Large intestine (tissue), 3 donors: ENCODE measurements at regions not wholly inside any gene's neighbourhood (a gene's known extent, or its start where the extent isn't known, plus 50 kb on each side); places are given as distances from the start of the nearest gene placed in this dataset.

ENCODE experiments used
- DNase-seq, 2 donors: peaks; one replicate each; pipeline versions ENCODE4 v3.0.0 to v3.0.0-alpha.2; 2013
- H3K27ac ChIP-seq: one replicate; pipeline ENCODE4 v1.5.1; 2013; ENCODE audit warnings: low read length
- H3K27me3 ChIP-seq: 2 replicates; pipeline ENCODE4 v1.6.1; 2013; ENCODE audit warnings: low read length; ENCODE audit not compliant: control insufficient read depth, insufficient read depth
- H3K36me3 ChIP-seq: 2 replicates; pipeline ENCODE4 v1.6.1; 2013; ENCODE audit warnings: low read length; ENCODE audit not compliant: control insufficient read depth, insufficient read depth
- H3K4me1 ChIP-seq: one replicate; pipeline ENCODE4 v1.6.1; 2013; ENCODE audit warnings: low read length; ENCODE audit not compliant: control insufficient read depth, insufficient read depth
- H3K4me3 ChIP-seq: one replicate; pipeline ENCODE4 v1.5.1; 2013; ENCODE audit warnings: low read length
- H3K9me3 ChIP-seq: one replicate; pipeline ENCODE4 v1.6.1; 2013; ENCODE audit warnings: mild to moderate bottlenecking, low read depth, low read length, moderate library complexity; ENCODE audit not compliant: control insufficient read depth
- WGBS: methylation state at CpG from one replicate; pipeline ENCODE4 v1.1.5; 2013; ENCODE audit warnings: low lambda C conversion rate; ENCODE audit not compliant: insufficient coverage; 5-methylcytosine and 5-hydroxymethylcytosine counted together

- no peaks in the 10 kb centered on the region for H3K36me3 ChIP-seq
- H3K4me3 ChIP-seq, result no peak overlapping the region
- H3K4me1 ChIP-seq, result no peaks in the 10 kb centered on the region
- no peak overlapping the region for H3K27ac ChIP-seq
- DNase-seq, result no peak
- no peaks in the 10 kb centered on the region for H3K27me3 ChIP-seq
- no peaks in the 10 kb centered on the region for H3K9me3 ChIP-seq
Measured at GRCh38 chr16:17992416-17992815, 344.1 kb downstream of the NPIPA8 start.

- Histone ChIP-seq H3K27ac (no peak overlapping the region), H3K4me3 (no peak overlapping the region), H3K4me1 (no peaks in the 10 kb centered on the region), H3K9me3 (no peaks in the 10 kb centered on the region), H3K27me3 (no peaks in the 10 kb centered on the region), H3K36me3 (no peaks in the 10 kb centered on the region)
- WGBS, result 100% methylated on average over 2 of the region's 4 CpGs
- DNase-seq, result no peak
Measured at GRCh38 chr16:17989255-17989654, 347.3 kb downstream of the NPIPA8 start.

- Histone ChIP-seq H3K9me3 (no peaks in the 10 kb centered on the region), H3K36me3 (no peaks in the 10 kb centered on the region), H3K4me1 (no peaks in the 10 kb centered on the region), H3K27ac (no peak overlapping the region), H3K27me3 (no peaks in the 10 kb centered on the region), H3K4me3 (no peak overlapping the region)
- no CpG with 5 or more reads among the region's 3 CpGs for WGBS
- no peak for DNase-seq
Measured at GRCh38 chr16:17988839-17989238, 347.7 kb downstream of the NPIPA8 start.

GRCh38 chr16:17986991-17987390, 349.5 kb downstream of the NPIPA8 start:
- Histone ChIP-seq H3K27ac (no peak overlapping the region), H3K9me3 (no peaks in the 10 kb centered on the region), H3K4me3 (no peak overlapping the region), H3K27me3 (no peaks in the 10 kb centered on the region), H3K36me3 (no peaks in the 10 kb centered on the region), H3K4me1 (no peaks in the 10 kb centered on the region)
- no CpG with 5 or more reads among the region's 5 CpGs for WGBS
- DNase-seq, result no peak

GRCh38 chr16:17984810-17985209, 351.7 kb downstream of the NPIPA8 start:
- DNase-seq, result peak in 1 of 2 donors; percentile 4
- WGBS, result no CpG with 5 or more reads among the region's 8 CpGs
- no peak overlapping the region for H3K27ac ChIP-seq

GRCh38 chr16:17983847-17984639, 352.5 kb downstream of the NPIPA8 start:
- 100% methylated on average over 1 of the region's 10 CpGs for WGBS

More at GRCh38 chr16:17984810-17985209, 351.7 kb downstream of the NPIPA8 start:
- no peaks in the 10 kb centered on the region for H3K9me3 ChIP-seq
- no peaks in the 10 kb centered on the region for H3K4me1 ChIP-seq
- H3K36me3 ChIP-seq, result no peaks in the 10 kb centered on the region
- no peaks in the 10 kb centered on the region for H3K27me3 ChIP-seq
- no peak overlapping the region for H3K4me3 ChIP-seq

GRCh38 chr16:17983114-17983513, 353.4 kb downstream of the NPIPA8 start:
- no peak overlapping the region for H3K27ac ChIP-seq
- H3K36me3 ChIP-seq, result no peaks in the 10 kb centered on the region
- no peak for DNase-seq
- no CpG with 5 or more reads among the region's 2 CpGs for WGBS
- H3K4me3 ChIP-seq, result no peak overlapping the region
- H3K27me3 ChIP-seq, result no peaks in the 10 kb centered on the region
- H3K4me1 ChIP-seq, result no peaks in the 10 kb centered on the region
- H3K9me3 ChIP-seq, result no peaks in the 10 kb centered on the region

More at GRCh38 chr16:17983847-17984639, 352.5 kb downstream of the NPIPA8 start:
- no peaks in the 10 kb centered on the region for H3K36me3 ChIP-seq
- H3K4me1 ChIP-seq, result no peaks in the 10 kb centered on the region
- no peak overlapping the region for H3K27ac ChIP-seq
- no peaks in the 10 kb centered on the region for H3K9me3 ChIP-seq
- no peaks in the 10 kb centered on the region for H3K27me3 ChIP-seq
- no peak overlapping the region for H3K4me3 ChIP-seq
- DNase-seq, result no peak

- Histone ChIP-seq H3K4me1 (no peaks in the 10 kb centered on the region), H3K9me3 (no peaks in the 10 kb centered on the region), H3K27ac (no peak overlapping the region), H3K4me3 (no peak overlapping the region), H3K36me3 (no peaks in the 10 kb centered on the region), H3K27me3 (no peaks in the 10 kb centered on the region)
- no CpG with 5 or more reads among the region's 6 CpGs for WGBS
- no peak for DNase-seq
Measured at GRCh38 chr16:17977260-17977659, 359.3 kb downstream of the NPIPA8 start.

GRCh38 chr16:17972460-17972943, 364.0 kb downstream of the NPIPA8 start:
- no peaks in the 10 kb centered on the region for H3K4me1 ChIP-seq
- no peaks in the 10 kb centered on the region for H3K36me3 ChIP-seq
- no CpG with 5 or more reads among the region's 15 CpGs for WGBS
- H3K27ac ChIP-seq, result no peak overlapping the region
- H3K9me3 ChIP-seq, result no peaks in the 10 kb centered on the region
- DNase-seq, result peak in 1 of 2 donors; percentile 7
- H3K4me3 ChIP-seq, result no peak overlapping the region
- no peaks in the 10 kb centered on the region for H3K27me3 ChIP-seq

- no peaks in the 10 kb centered on the region for H3K9me3 ChIP-seq
- WGBS, result no CpG with 5 or more reads among the region's 4 CpGs
- DNase-seq, result no peak
- H3K4me1 ChIP-seq, result no peaks in the 10 kb centered on the region
- no peaks in the 10 kb centered on the region for H3K27me3 ChIP-seq
- H3K36me3 ChIP-seq, result no peaks in the 10 kb centered on the region
- no peak overlapping the region for H3K27ac ChIP-seq
- H3K4me3 ChIP-seq, result no peak overlapping the region
Measured at GRCh38 chr16:17970816-17971331, 365.7 kb downstream of the NPIPA8 start.
